OCI-LY3 (cell line): ENCODE measurements at regions not wholly inside any gene's neighbourhood (a gene's known extent, or its start where the extent isn't known, plus 50 kb on each side); places are given as distances from the start of the nearest gene placed in this dataset.

Source experiments
- H2AFZ ChIP-seq: fragments of 200-600, 300-600 bp; shearing (Covaris generic); 2 replicates; pipeline ENCODE4 v1.6.0; 2014; ENCODE audit warnings: antibody characterized with exemption, low read depth, low read length
- H3K27ac ChIP-seq: fragments of 200-600, 300-600 bp; sonication (generic); 2 replicates; pipeline ENCODE4 v1.5.1; 2014; ENCODE audit warnings: mild to moderate bottlenecking, low read length, moderate library complexity, mixed read lengths
- H3K27me3 ChIP-seq: fragments of 200-600, 300-600 bp; sonication (generic); 2 replicates; pipeline ENCODE4 v1.6.1; 2014; ENCODE audit warnings: low read depth, low read length, mixed read lengths
- H3K36me3 ChIP-seq: fragments of 200-600, 300-600 bp; sonication (generic); replicated peaks from 2 replicates; pipeline ENCODE3; 2014; ENCODE audit warnings: low read depth, low read length, mixed read lengths
- H3K4me1 ChIP-seq: fragments of 300-600, 200-600 bp; sonication (generic); 2 replicates; pipeline ENCODE4 v1.6.1; 2014; ENCODE audit warnings: low read length, mixed read lengths
- H3K4me2 ChIP-seq: fragments of 200-600, 300-600 bp; sonication (generic); 2 replicates; pipeline ENCODE4 v1.6.1; 2014; ENCODE audit warnings: low read length, mixed read lengths
- H3K4me3 ChIP-seq: fragments of 300-600, 200-600 bp; sonication (generic); 2 replicates; pipeline ENCODE4 v1.5.1; 2014; ENCODE audit warnings: antibody characterized with exemption, mild to moderate bottlenecking, low read length, moderate library complexity
- H3K79me2 ChIP-seq: fragments of 300-600, 200-600 bp; shearing (Covaris generic); 2 replicates; pipeline ENCODE4 v1.6.1; 2014; ENCODE audit warnings: mild to moderate bottlenecking, low read length, mixed read lengths
- H3K9ac ChIP-seq: fragments of 300-600, 200-600 bp; shearing (Covaris generic); 2 replicates; pipeline ENCODE4 v1.6.0; 2014; ENCODE audit warnings: mild to moderate bottlenecking, low read length, moderate library complexity
- H3K9me3 ChIP-seq: fragments of 200-600, 300-600 bp; shearing (Covaris generic); 2 replicates; pipeline ENCODE4 v1.6.1; 2014; ENCODE audit warnings: low read length, mixed read lengths; ENCODE audit not compliant: insufficient read depth
- H4K20me1 ChIP-seq: fragments of 200-600, 300-600 bp; sonication (generic); 2 replicates; pipeline ENCODE4 v1.6.1; 2016; ENCODE audit warnings: low read length, mixed read lengths; ENCODE audit not compliant: insufficient read depth
- CTCF ChIP-seq: fragments of 200-600, 300-600 bp; sonication (generic); IDR thresholded peaks from 2 replicates; pipeline ENCODE4 v1.5.1; 2014; ENCODE audit warnings: antibody characterized with exemption, low read length, low read depth
- EZH2phosphoT487 ChIP-seq: fragments of 200-600 bp; shearing (Covaris generic); IDR thresholded peaks from 2 replicates; pipeline ENCODE4 v1.6.1; 2018; ENCODE audit warnings: antibody characterized with exemption, mixed run types, low read depth

- no peaks in the 10 kb centered on the region for H3K36me3 ChIP-seq
- H3K4me2 ChIP-seq: no peak overlapping the region
- no peak overlapping the region for H2AFZ ChIP-seq
- H3K9me3 ChIP-seq: no peaks in the 10 kb centered on the region
- no peaks in the 10 kb centered on the region; the same call in 1 of the 2 replicates for H4K20me1 ChIP-seq
- H3K27ac ChIP-seq: no peak overlapping the region
- H3K79me2 ChIP-seq: no peaks in the 10 kb centered on the region
- H3K4me1 ChIP-seq: peaks cover 8% of the 10 kb centered on the region; the same call in 1 of the 2 replicates
- peaks cover under 1% of the 10 kb centered on the region for H3K27me3 ChIP-seq
- TF ChIP-seq CTCF: no peak
- no peak for TF ChIP-seq EZH2phosphoT487
- H3K4me3 ChIP-seq: no peak overlapping the region
- H3K9ac ChIP-seq: no peak overlapping the region
These were observed 79.8 kb upstream of the RNF152 start for GRCh38 chr18:61972389-61973264.

GRCh38 chr18:61967252-61967891, 74.6 kb upstream of the RNF152 start:
- Histone ChIP-seq H3K4me3 (no peak overlapping the region), H4K20me1 (peaks cover 14% of the 10 kb centered on the region), H3K9ac (no peak overlapping the region), H3K9me3 (no peaks in the 10 kb centered on the region), H3K4me2 (no peak overlapping the region), H3K4me1 (peaks cover under 1% of the 10 kb centered on the region; the same call in 1 of the 2 replicates), H3K27ac (no peak overlapping the region), H3K36me3 (no peaks in the 10 kb centered on the region), H3K79me2 (no peaks in the 10 kb centered on the region), H3K27me3 (peaks cover 48% of the 10 kb centered on the region), H2AFZ (no peak overlapping the region)
- TF ChIP-seq EZH2phosphoT487 (no peak), CTCF (no peak)

GRCh38 chr18:61965311-61965710, 72.5 kb upstream of the RNF152 start:
- H3K27me3 ChIP-seq: peaks cover 68% of the 10 kb centered on the region
- H3K9me3 ChIP-seq: no peaks in the 10 kb centered on the region
- no peak overlapping the region for H2AFZ ChIP-seq
- H3K36me3 ChIP-seq: no peaks in the 10 kb centered on the region
- no peak overlapping the region for H3K27ac ChIP-seq
- H3K4me3 ChIP-seq: no peak overlapping the region
- H4K20me1 ChIP-seq: peaks cover 27% of the 10 kb centered on the region
- no peak overlapping the region for H3K4me2 ChIP-seq
- H3K4me1 ChIP-seq: no peaks in the 10 kb centered on the region
- no peak overlapping the region for H3K9ac ChIP-seq
- no peaks in the 10 kb centered on the region for H3K79me2 ChIP-seq
- TF ChIP-seq EZH2phosphoT487 (no peak), CTCF (no peak)

GRCh38 chr18:61964616-61965015, 71.8 kb upstream of the RNF152 start:
- Histone ChIP-seq H3K27ac (no peak overlapping the region), H4K20me1 (peaks cover 34% of the 10 kb centered on the region), H3K4me1 (no peaks in the 10 kb centered on the region), H3K79me2 (no peaks in the 10 kb centered on the region), H3K27me3 (peaks cover 74% of the 10 kb centered on the region), H3K9ac (no peak overlapping the region), H3K9me3 (no peaks in the 10 kb centered on the region), H2AFZ (no peak overlapping the region), H3K4me2 (no peak overlapping the region), H3K36me3 (no peaks in the 10 kb centered on the region), H3K4me3 (no peak overlapping the region)
- no peak for TF ChIP-seq CTCF
- TF ChIP-seq EZH2phosphoT487: no peak
